Dermis blood vessel endothelial cell (primary cell): ENCODE measurements at regions not wholly inside any gene's neighbourhood (a gene's known extent, or its start where the extent isn't known, plus 50 kb on each side); places are given as distances from the start of the nearest gene placed in this dataset.
A peak's percentile ranks its signal among the peaks of the same experiment; 100 is the strongest.

Experiments
- DNase-seq: peaks from one replicate; pipeline ENCODE4 v3.0.0; 2010

DNA sequence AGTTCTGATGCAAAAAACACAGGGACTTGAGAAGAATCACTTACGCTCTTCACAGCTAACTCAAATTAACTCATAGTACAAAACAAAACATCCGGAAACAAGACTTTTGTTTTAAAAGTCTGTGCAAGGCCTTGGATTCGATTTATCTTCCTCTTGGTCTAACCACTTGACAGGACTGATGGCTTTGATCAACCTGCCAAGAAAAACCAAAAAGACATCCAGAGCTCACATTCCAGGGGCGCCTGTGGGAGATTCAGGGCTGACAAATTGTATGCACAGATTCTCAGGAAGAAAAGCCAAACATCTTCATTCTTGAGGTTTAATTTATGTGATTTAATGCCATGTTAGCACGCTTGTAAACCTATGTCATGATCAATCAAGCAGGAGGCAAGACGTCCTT, 129.1 kb upstream of the TMCC3 start:
- peak; percentile 63 for DNase-seq

DNA sequence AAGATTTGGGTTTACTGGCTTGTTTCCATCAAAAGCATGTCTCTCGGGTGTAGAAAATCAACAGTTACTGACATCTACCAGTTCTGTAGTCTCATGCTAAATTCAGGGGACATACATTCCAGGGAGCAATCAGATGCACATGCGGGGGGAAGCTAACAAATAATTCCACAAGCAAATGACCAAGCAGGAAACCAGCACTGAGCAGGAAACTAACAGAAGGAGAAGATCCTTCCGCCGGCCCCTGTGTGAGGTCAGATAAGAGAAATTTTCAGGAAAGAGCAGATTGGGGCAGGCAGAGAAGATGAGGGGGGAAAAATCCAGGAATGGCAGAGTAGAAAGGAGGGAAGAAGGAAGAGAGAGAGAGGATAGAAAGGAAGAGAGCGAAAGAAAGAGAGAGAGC, 127.6 kb upstream of the TMCC3 start:
- peak; percentile 82 for DNase-seq

DNA sequence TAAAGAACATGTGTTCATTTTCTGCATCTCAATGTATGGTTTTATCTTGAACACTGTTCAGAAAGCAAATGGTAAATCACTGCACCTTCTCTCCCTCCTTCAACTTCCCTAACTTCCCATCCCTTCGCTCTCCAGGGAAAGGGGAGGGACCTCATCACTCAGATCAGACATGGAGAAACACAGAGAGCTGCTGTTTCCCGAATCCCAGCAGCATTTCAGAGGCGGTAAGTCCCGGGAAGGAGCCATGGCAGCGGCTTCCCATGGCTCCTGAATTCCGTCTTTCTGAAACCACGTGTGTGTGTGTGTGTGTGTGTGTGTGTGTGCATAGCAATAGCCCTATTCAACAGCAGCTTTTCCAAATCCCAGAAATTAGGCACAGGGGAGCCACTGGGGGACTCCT, 125.4 kb upstream of the TMCC3 start:
- no peak for DNase-seq

DNA sequence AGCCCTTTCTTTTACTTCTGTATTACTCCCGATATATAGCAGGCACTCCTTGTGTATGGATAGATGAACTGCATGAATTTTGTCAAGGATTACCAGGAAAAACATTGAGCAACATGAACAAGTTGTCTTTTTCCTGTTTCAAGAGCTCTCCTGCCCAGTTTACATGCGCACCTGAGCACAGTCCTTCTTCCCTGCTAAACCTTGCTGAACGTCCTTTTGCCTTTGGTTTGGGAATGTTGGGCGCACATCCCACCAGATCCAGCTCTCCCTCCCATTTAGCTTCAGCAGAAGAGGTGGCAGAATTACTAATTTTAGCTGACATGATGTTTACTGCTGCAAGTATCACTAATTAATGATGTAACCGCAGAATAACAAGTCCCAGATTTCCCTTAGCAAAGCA, 121.4 kb upstream of the TMCC3 start:
- no peak for DNase-seq

DNA sequence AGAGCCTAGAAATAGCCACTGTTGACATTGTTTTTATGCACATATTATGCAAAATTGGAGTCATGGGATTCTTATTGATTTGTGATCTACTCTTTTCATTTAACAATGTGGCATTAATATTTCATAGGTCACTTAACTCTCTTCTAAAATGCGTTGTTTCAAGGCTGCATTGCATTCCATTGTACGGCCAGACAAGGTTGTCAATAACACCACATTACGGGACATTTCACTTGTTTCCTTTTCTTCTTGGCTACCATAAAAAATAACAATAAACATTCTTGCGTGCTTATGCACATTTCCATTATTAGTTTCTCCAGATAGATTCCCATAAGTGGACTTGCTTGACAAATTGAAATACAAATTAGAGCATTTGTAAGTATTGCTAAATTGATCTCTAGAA, 120.8 kb upstream of the TMCC3 start:
- peak; percentile 76 for DNase-seq

DNA sequence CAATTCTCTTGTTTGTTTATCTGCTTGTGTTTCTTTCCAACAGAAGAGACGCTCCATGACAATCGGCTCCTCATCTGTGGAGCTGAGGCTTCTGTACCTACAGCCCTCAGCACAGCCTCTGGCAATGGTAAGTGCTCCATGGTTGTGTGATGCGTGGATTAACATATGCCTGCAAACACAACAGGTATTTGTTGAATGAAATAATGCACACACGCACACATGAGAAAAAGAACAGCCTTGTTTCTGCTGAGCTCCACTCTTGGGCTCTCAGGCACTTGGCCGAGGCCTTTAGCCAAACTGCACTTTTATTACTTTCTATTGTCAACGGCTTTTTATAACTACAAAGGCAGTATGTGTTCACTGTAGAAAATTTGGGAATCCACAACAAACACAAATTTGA, 120.4 kb upstream of the TMCC3 start:
- DNase-seq = no peak

DNA sequence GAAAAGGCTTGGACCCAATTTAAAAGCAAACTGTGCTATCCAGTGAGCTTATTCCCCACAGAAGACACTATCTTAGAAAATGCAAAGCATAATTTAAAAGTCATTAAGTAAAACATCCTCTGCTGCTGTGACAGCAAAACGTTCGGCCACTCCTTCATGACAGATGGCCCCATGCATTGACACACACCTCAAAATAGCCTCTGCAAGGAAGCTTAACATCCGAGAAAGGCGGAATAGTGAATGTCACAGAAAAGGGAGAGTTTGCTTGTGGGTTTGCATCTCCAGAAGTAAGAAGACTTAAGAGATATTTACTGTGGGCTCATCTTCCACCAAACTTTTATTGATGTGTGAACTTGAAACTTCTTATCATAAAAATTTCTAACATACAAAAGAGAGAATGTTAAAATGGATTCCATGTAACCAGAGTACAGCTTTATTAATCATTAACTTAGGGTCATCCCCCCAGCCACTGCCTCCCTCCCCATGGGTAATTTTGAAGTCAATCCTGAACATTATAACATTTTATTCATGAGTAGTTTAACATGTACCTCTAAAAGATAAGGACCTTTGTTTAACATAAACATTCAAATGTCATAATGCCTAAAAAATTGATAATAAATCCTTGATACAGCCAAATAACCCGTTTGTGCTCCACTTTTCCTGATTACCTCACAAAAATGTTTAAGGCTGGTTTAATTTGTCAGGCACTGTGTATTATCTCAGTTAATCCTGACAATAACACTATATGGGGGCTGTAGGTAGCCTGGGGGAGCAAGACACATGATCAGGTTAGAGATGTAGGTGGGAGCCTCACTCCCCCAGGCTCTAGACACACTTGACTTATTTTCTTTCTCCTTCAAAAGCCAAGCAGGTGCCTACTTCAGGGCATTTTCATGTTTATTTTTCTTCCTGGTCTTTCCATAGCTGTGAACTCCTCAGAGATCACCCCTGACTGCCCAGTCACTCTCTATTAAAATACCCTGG, 119.7 kb upstream of the TMCC3 start:
- no peak for DNase-seq

DNA sequence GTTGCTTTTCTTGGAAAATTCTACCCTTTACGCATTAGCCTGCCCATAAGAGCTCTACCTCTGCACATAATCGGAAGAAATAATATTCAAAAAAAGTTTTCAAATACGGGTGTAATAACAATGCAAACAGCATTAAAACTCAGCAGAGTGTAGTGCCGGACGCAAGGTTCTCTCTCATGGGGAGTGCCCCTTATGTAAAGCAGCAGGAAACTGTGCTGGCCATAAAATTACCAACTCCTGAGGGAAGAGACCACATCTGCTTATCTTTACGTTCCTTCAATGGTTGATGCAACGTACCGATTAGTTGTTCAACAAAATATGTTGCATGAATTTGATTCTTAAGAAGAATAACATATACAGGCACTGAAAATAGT, 118.7 kb upstream of the TMCC3 start:
- DNase-seq = peak; percentile 35

DNA sequence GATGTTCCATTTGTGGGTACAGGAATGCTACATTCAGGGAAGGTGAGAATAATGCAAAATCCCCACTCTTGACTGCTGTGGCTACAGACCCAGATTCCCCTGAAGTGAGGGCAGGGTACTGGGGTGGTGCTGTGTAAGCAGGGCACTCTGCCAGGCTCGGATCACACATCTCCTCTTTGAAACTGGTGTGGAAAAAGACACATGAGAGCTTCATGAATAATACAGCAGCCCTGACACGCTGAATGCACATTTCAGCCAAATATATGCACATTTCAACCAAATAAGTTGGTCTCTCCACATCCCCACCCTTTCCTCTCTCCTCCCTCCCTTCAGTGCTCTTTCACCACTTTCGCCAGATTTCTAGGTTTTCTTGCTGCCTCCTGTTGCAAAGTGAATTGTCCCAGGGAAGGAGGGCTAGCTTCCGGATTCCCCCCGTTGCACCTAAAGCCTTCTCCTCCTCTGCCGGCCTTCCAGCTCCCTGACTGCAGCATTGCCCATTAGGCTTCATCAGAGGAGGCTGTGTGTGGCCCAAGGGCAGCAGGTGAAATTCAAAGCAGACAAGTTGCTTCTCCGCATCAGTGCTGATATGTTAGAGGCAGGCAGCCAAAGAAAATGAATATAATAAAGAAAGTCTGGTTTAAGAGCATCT, 118.2 kb upstream of the TMCC3 start:
- peak; percentile 34 for DNase-seq

DNA sequence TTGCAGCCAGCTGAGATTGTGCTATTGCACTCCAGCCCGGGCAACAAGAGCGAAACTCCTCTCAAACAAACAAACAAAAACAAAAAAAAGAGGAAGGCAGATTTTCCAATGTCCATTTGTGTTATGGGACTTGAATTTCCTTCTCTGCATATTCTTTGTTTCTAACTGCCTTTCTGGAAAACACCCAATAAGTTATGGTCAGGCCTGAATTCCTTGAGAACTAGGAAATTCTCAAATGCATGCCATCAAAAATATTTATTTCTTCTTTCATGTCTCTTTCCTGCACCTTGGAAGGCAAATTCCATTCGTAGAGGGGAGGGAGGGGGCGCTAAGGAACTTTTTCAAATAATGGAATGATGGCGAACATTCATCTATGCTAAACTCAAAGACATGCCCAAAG, 117.6 kb upstream of the TMCC3 start:
- peak; percentile 41 for DNase-seq

DNA sequence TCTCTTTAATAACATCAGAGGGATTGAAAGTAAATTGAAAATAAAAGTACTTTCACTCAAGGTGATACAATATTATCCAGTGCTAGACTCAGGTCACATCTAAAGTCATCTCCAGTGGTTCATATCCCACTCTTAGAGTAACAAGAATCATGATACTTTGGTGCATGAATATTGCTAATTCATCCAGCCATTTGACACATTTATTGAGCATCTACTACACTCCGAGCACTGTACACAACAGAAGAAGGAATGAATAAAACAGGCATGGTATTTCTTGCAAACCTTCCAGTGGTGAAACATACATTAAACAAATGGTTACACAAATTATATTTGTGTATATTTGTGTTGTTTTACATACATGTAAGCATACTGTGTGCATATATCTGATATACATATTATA, 116.0 kb upstream of the TMCC3 start:
- DNase-seq = no peak

DNA sequence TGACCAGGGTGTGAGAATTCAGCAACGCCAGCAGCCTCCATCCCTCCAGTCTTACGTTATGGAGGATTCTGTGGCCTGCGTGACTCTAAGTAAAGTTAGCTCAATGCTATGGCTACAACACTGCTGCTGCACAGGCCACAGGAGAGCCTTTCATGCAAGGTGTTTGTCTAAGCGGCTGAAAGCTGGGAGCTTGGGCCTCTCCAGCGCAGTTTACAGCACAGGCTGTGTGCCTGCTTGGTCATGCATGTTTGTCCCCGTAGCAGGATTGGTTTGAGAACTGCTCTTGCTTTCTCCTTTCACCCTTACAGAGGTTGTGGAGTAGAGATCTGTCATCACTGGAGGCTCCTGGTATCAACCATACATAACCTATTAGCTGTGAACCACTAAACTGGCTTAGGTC, 113.1 kb upstream of the TMCC3 start:
- DNase-seq = no peak

DNA sequence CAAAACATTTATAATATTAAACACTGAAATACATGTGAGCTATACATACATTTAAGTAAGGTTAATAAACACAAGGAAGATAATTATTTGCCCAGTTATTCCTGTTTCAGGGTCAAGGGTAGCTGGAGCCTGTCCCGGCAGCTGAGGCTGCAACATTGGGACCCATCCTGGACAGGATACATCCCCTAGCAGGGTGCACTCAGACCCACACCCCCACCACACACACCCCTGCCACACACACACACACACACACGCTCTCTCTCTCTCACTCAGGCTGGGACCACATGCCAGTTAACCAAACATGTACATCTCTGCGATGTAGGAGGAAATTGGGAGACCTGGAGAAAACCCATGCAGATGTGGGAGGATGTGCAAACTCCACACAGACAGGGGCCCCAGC, 112.6 kb upstream of the TMCC3 start:
- no peak for DNase-seq

DNA sequence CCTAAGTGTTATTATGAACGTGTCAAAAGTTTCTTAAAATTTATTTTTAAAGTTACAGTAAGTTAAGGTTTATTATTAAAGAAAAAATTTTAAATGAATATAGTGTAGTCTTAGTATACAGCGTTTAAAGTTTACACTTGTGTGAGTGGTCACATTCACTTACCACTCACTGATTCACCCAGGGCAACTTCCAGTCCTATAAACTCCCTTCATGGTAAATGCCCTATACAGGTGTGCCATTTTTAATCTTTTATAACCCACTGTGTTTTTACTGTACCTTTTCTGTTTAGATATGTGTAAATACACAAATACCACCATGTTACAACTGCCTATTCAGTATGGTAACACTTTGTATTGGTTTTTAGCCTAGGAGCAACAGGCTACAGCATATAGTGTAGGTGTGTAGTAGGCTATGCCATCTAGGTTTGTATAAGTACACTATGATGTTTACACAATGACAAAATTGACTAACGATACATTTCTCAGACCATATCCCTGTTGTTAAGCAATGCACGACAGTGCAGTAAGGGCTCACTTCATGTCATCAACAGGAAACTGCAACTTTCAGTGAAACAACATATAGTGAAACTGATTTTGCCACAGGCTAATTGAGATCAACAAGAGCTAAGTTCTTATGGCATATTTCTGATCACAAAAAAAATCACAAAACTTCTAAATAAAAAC, 112.0 kb upstream of the TMCC3 start:
- peak; percentile 34 for DNase-seq

DNA sequence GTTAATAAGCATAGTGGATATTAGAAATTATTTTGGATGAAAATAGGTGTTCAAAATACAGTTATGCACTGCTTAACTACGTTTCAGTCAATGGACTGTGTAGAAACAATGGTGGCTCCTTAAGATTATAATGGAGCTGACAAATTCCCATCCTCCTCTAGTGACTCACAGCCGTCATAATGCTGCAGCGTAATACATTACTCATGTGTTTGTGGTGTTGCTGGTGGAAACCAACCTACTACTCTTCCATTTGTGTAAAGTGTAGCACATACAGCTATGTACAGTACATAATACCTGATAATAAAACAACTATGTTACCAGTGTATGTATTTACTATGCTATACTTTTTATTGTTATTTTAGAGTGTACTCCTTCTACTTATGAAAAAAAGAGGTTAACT, 111.2 kb upstream of the TMCC3 start:
- DNase-seq = peak; percentile 97

DNA sequence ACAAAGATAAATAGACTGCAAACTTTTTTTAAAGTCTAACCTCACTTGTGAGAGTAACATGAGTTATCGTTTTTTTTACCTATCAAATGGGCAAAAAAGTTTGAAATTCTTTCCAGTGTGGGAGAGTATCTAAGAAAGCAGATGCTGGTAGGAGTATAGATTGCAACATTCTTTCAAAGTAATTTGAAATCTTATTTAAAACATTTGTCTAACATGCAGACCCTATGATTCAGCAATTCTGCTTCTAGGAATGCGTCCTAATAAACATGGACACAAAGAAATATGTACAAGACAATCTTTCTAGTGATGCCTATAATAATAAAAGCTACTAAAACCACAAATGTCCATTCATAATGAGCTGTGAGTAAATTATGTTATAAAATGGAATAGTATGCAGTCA, 110.4 kb upstream of the TMCC3 start:
- no peak for DNase-seq

DNA sequence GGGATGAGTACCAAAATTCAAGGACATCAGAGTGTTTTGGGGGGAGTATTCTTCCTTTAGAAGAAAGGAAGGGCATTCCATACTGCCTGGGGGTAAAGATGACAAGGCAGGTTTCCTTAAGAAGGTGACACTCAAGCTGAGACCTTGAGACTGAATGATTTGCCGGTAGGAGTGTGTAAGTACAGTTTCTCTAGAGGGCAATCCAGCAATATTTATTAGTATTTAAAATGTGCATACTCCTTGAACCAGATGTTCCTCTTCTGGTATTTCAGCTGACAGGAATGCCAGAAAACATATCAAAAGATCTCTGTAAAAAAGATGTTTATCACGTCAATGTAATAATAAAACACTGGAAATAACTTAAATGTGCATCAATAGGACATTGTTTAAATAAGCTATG, 106.4 kb upstream of the TMCC3 start:
- no peak for DNase-seq

DNA sequence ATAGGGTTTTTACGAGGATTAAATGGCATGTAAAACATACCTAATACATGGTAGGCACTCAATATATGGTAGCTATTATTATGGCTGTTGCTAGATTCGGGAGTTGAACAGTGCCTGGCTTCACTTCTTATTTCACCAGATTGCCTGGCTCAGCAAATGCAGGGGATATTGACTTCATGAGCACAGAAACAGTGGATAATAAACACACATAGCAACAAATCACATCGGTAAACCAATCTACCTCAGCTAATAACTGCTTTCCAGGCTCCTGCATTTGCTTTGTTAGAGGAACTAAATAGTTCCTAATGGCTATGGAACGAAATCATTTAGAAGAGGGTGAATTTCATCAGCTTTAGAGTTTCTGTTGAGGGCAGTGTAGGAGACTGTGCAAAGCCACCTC, 105.2 kb upstream of the TMCC3 start:
- no peak for DNase-seq

DNA sequence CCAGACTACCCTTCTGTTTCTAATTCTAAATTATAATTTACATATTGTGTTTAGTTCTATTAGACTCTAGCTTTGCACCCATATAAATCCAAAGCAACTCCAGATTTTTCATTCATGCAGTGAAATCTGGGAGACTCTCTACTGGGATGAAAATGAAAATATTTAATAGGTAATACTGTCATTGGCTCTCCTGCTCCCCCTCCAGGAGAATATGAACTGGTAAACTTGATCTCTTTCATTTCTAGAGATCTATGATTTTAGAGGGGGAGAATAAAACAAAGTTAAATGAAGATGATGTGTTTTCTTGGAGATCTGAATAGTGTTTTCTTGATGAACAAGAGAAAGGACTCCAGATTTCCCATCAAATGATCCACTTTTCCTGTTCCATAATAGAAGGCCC, 104.3 kb upstream of the TMCC3 start:
- DNase-seq = peak; percentile 42

DNA sequence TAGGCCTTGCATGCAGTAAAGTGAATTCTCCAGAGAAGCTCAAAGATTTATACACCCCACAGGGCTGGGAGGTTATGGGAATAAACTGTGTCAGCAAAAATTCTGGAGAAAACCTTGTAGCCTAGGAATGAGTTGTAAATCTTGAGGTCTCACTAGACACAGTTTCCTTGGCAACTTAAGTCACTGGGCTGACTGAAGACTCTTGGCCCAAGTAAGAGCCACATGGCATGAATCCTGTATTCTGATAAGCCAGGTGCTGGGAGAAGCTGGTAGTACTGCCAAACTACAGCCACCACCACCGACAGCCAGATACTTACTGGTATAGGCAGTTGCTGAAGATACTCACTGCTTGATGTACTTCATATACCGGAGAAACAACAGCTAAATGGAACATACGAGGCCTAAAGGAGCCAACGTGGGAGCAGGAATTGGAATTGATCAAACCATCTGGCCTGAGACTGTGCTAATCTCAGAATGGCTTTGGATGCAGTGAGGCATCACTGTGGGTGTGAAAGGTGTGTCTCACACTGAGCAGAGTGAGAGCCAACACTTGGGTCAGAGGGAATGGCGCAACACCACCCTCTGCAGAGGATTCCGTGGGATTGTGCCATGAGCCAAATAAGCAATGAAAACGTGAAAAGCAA, 102.8 kb upstream of the TMCC3 start:
- DNase-seq = peak; percentile 34

DNA sequence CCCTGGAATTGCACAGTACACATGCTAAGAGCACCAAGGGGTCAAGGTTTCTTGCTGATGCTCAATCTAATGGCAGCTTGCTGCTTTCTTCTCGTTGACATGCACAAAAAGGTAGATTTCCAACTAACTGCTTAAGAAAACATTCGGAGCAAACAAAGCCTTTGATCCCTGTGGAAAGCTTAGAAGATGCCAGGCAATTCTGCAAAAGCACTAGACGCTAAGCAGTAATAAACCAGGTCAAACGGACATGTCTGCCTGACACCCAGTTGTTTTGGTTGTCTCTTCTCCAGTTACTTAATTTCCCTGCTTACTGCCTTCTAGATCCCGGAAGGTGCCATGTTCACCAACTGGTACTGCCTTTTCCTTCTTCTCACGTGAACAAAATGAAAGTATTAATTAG, 100.5 kb upstream of the TMCC3 start:
- no peak for DNase-seq

DNA sequence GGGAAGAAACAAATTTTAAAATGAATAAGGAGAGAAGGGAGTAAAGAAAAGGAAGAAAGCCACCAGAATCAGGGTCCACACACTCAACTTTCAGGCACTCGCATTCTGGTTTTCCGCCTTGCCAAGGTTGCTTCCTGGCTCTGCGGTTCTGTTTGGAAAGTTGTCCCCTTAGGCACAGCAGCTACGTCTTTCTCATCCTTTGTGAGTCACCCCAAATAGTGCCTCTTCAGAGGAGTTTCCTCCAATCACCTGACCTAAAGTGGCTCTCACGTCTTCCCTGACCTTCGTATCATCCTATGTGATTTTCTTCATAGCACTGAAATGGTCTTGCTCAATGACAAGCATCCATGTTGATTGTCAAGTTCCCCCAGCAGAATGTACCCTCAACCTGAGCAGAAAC, 99.5 kb upstream of the TMCC3 start:
- no peak for DNase-seq

DNA sequence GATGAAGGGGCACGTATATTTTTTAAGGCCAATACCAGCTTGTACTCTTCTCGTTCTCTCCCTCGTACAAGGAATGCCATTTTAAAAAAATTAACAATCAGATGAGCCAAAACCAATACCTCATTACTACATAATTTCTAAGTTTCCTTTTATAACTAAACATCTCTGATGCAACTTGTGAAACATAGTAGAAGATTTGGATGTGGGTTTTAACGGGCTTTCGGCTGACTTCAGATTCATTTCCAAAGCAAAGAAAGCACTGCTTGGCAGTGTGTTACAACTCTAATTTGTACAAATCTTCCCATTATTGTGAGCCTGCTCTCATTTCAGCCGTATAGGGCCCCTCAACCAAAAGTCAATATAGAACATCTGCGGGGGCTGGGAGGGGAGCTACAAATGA, 99.1 kb upstream of the TMCC3 start:
- DNase-seq = no peak
